ENCODE measurements at regions not wholly inside any gene's neighbourhood (a gene's known extent, or its start where the extent isn't known, plus 50 kb on each side); places are given as distances from the start of the nearest gene placed in this dataset.

- no peak overlapping the region for H3K4me3 ChIP-seq (ENCODE audit: low read length)
- TF ChIP-seq, protein P1, sequence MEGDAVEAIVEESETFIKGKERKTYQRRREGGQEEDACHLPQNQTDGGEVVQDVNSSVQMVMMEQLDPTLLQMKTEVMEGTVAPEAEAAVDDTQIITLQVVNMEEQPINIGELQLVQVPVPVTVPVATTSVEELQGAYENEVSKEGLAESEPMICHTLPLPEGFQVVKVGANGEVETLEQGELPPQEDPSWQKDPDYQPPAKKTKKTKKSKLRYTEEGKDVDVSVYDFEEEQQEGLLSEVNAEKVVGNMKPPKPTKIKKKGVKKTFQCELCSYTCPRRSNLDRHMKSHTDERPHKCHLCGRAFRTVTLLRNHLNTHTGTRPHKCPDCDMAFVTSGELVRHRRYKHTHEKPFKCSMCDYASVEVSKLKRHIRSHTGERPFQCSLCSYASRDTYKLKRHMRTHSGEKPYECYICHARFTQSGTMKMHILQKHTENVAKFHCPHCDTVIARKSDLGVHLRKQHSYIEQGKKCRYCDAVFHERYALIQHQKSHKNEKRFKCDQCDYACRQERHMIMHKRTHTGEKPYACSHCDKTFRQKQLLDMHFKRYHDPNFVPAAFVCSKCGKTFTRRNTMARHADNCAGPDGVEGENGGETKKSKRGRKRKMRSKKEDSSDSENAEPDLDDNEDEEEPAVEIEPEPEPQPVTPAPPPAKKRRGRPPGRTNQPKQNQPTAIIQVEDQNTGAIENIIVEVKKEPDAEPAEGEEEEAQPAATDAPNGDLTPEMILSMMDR (conservative IDR thresholded peaks at IDR 0.05; ENCODE audit: low read length): no peak
- DNase-seq (ENCODE audit: low read depth): no peak
These were observed 188.5 kb downstream of the LACC1 start for GRCh38 chr13:44068169-44068568.

DNA sequence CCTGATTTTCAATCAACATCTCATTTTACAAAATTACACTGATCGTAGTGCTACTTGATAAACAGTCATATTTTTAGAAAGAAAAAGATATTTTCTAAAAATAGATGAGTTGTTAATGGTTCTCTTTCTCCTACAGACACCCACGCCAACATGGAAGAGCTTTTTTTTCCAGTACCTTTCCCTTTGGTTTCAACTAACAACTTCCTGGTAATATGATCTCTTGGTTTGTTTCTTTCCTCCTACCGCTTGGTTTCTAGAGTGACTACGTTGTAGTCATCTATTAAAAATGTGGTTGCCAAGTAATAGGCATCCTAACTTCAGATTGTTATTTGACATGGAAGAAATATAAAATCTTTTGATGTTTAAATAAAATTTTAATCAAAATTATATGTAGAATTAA lies 189.0 kb downstream of the LACC1 start:
- peak; percentile 33 for DNase-seq (ENCODE audit: low read depth)
- TF ChIP-seq, protein P1 (conservative IDR thresholded peaks at IDR 0.05; ENCODE audit: low read length): no peak
- H3K4me3 ChIP-seq (ENCODE audit: low read length): no peak overlapping the region

- no peak for DNase-seq (ENCODE audit: low read depth)
- H3K4me3 ChIP-seq (ENCODE audit: low read length): no peak overlapping the region
- TF ChIP-seq, protein P1 (conservative IDR thresholded peaks at IDR 0.05; ENCODE audit: low read length): no peak
These were observed 192.8 kb downstream of the LACC1 start for GRCh38 chr13:44072536-44072935.

DNA sequence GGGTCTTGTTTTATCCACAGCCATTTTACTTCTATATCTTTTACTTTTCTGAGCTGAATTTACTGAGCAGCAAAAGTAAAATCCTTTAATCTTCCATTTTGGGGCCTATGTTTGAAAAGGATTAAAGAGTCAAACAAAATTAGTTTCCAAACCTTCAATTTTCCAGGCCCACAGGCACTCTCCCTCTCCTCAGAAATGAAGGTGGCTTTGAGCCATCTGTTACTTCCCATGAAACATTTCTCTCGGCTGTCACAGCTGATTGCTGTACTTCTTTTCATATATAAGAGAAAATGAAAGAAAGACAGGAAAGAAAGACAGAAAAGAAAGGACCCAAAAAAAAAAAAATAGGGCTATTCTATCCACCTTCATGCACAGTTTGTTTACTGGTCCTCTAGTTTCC lies 194.9 kb downstream of the LACC1 start:
- H3K4me3 ChIP-seq (ENCODE audit: low read length): no peak overlapping the region
- TF ChIP-seq, protein P1 (conservative IDR thresholded peaks at IDR 0.05; ENCODE audit: low read length): no peak
- no peak for DNase-seq (ENCODE audit: low read depth)

GRCh38 chr13:44075113-44075512 lies 195.4 kb downstream of the LACC1 start:
- TF ChIP-seq, protein P1 (conservative IDR thresholded peaks at IDR 0.05; ENCODE audit: low read length): no peak
- H3K4me3 ChIP-seq (ENCODE audit: low read length): no peak overlapping the region
- DNase-seq (ENCODE audit: low read depth): no peak

DNA sequence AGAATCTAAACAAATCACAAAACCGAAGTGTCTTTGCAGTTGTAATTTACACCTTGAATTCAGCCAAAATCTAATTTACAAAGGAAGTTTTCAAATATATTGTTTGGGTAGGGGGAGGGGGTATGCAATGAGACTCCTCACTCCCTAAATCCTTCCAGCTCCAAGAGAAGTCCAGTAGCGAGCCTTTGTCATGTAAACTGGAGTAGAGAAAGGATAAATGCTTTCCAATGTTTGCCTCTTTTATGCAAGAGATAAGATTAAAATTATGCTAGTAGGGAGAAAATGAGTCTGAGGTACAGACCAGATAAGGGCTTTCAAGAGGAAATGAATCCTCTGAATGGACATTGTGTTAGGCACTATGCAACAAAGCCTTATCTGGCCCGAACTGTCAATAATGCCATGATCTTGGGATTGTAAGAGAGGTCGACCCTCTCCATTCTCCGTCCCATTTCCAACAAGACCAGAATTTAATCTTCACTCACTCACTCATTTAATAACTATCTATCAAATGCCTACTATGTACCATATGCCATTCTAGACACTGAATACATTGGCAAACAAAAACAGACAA lies 199.2 kb downstream of the LACC1 start:
- TF ChIP-seq, protein P1 (conservative IDR thresholded peaks at IDR 0.05; ENCODE audit: low read length): no peak
- H3K4me3 ChIP-seq (ENCODE audit: low read length): no peak overlapping the region
- no peak for DNase-seq (ENCODE audit: low read depth)

GRCh38 chr13:44079413-44080205 lies 199.9 kb downstream of the LACC1 start:
- TF ChIP-seq, protein P1 (conservative IDR thresholded peaks at IDR 0.05; ENCODE audit: low read length): no peak
- DNase-seq (ENCODE audit: low read depth): no peak
- H3K4me3 ChIP-seq (ENCODE audit: low read length): no peak overlapping the region

Measured in AG10803 (cell line).